ENCODE measurements at regions not wholly inside any gene's neighbourhood (a gene's known extent, or its start where the extent isn't known, plus 50 kb on each side); places are given as distances from the start of the nearest gene placed in this dataset.

DNA sequence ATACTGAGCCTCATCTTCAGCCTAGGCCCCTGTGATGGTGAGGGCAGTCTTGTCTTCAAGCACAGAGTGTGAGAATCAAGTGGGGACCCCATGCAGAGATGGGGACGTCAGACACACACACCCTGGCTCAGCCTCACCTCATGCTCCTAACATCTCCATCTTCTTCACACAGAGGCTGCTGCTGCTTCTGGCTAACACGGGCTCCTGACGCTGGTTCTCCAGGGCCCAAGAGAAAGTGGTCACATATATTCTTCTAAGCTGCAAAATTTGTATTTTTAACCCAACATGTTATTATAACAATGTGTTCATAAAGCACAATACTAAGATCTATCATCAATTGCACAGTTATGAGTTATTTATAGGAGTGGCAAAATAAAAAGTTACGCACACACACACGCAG, 101.2 kb downstream of the VPREB1 start:
- TF ChIP-seq EZH2 (IDR thresholded peaks at IDR 0.05; ENCODE audit: borderline replicate concordance, insufficient read depth, low read depth, low read length, poor library complexity, severe bottlenecking), result no peak
- TF ChIP-seq, protein P1, sequence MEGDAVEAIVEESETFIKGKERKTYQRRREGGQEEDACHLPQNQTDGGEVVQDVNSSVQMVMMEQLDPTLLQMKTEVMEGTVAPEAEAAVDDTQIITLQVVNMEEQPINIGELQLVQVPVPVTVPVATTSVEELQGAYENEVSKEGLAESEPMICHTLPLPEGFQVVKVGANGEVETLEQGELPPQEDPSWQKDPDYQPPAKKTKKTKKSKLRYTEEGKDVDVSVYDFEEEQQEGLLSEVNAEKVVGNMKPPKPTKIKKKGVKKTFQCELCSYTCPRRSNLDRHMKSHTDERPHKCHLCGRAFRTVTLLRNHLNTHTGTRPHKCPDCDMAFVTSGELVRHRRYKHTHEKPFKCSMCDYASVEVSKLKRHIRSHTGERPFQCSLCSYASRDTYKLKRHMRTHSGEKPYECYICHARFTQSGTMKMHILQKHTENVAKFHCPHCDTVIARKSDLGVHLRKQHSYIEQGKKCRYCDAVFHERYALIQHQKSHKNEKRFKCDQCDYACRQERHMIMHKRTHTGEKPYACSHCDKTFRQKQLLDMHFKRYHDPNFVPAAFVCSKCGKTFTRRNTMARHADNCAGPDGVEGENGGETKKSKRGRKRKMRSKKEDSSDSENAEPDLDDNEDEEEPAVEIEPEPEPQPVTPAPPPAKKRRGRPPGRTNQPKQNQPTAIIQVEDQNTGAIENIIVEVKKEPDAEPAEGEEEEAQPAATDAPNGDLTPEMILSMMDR (IDR thresholded peaks at IDR 0.05), result no peak
